Endothelial cell of umbilical vein (primary cell): ENCODE measurements at regions not wholly inside any gene's neighbourhood (a gene's known extent, or its start where the extent isn't known, plus 50 kb on each side); places are given as distances from the start of the nearest gene placed in this dataset.

Experiments used
- BruUV-seq: library from RNA; stranded (reverse); fragments of 400-500 nt; replicated peaks from 2 replicates; lab custom pipeline; 2021; lab: Mats Ljungman, UMichigan
- CTCF ChIA-PET: fragments of 300-600, 350-600 bp; sonication (Branson Sonifier 250); formaldehyde crosslinking; loops from one replicate; lab custom pipeline; 2021; ENCODE audit warnings: antibody characterized with exemption, inconsistent platforms; lab: Charles Lee
- POLR2A ChIA-PET: fragments of 300-600, 350-600 bp; sonication (Branson Sonifier 250); formaldehyde crosslinking; loops from one replicate; lab custom pipeline; 2021; ENCODE audit warnings: antibody characterized with exemption, inconsistent platforms; lab: Charles Lee
- DNase-seq: peaks from one replicate; pipeline ENCODE4 v3.0.0-alpha.2; 2011; ENCODE audit warnings: low read depth, low spot score
- FAIRE-seq: peaks from 2 replicates; lab custom pipeline; 2011; peaks lifted over from hg19 to GRCh38; lab: Jason Lieb, UNC
- H2AFZ ChIP-seq: 2 replicates; pipeline ENCODE4 v1.6.0; 2012; ENCODE audit warnings: low read depth, low read length, control low read depth, inconsistent platforms
- H3K27ac ChIP-seq: 2 replicates; pipeline ENCODE4 v1.5.1; 2011; ENCODE audit warnings: low read depth, mild to moderate bottlenecking, control low read depth, low read length, moderate library complexity; ENCODE audit not compliant: insufficient read depth
- H3K27me3 ChIP-seq, 2 experiments: 2 replicates each; pipeline versions ENCODE4 v1.6.0 to v1.6.1; 2011; ENCODE audit warnings: low read length in 2 of 2, mixed read lengths in 1 of 2; ENCODE audit not compliant: control insufficient read depth in 2 of 2, insufficient read depth in 2 of 2
- H3K36me3 ChIP-seq, 2 experiments: 2 replicates in 1 of 2; 3 replicates in 1 of 2; pipeline ENCODE4 v1.5.1; 2011; ENCODE audit warnings: low read length in 2 of 2, mild to moderate bottlenecking in 1 of 2, moderate library complexity in 1 of 2; ENCODE audit not compliant: control insufficient read depth in 2 of 2, insufficient read depth in 2 of 2; ENCODE audit errors: extremely low read depth in 1 of 2
- H3K4me1 ChIP-seq: 3 replicates; pipeline ENCODE4 v1.5.1; 2011; ENCODE audit warnings: mild to moderate bottlenecking, low read length; ENCODE audit not compliant: control insufficient read depth, insufficient read depth; ENCODE audit errors: extremely low read depth
- H3K4me2 ChIP-seq: 2 replicates; pipeline ENCODE4 v1.6.1; 2011; ENCODE audit warnings: low read length, control low read depth, mixed read lengths; ENCODE audit not compliant: insufficient read depth
- H3K4me3 ChIP-seq, 3 experiments: fragments of 200-600 bp in 1 of 3; sonication (generic), shearing (Covaris generic) in 1 of 3; replicated peaks in 1 of 3; 2 replicates each; pipeline ENCODE4 v1.5.1; 2011 to 2016; ENCODE audit warnings: control low read depth in 3 of 3, low read length in 3 of 3, mild to moderate bottlenecking in 2 of 3, inconsistent platforms in 1 of 3, low read depth in 1 of 3, moderate library complexity in 1 of 3; ENCODE audit not compliant: insufficient read depth in 1 of 3
- H3K79me2 ChIP-seq: 2 replicates; pipeline ENCODE4 v1.6.0; 2012; ENCODE audit warnings: low read length, inconsistent platforms; ENCODE audit not compliant: control insufficient read depth, insufficient read depth
- H3K9ac ChIP-seq: replicated peaks from 2 replicates; pipeline ENCODE3; 2011; ENCODE audit warnings: low read length, control low read depth; ENCODE audit not compliant: insufficient read depth; ENCODE audit errors: extremely low read depth
- H3K9me1 ChIP-seq: replicated peaks from 3 replicates; pipeline ENCODE4 v1.6.0; 2011; ENCODE audit warnings: mild to moderate bottlenecking, low read length; ENCODE audit not compliant: control insufficient read depth, insufficient read depth; ENCODE audit errors: extremely low read depth
- H3K9me3 ChIP-seq: replicated peaks from 2 replicates; pipeline ENCODE4 v1.5.1; 2012; ENCODE audit warnings: low read length, inconsistent platforms; ENCODE audit not compliant: control insufficient read depth, insufficient read depth
- H4K20me1 ChIP-seq: replicated peaks from 2 replicates; pipeline ENCODE3; 2011; ENCODE audit warnings: mild to moderate bottlenecking, low read length; ENCODE audit not compliant: control insufficient read depth, insufficient read depth; ENCODE audit errors: extremely low read depth
- EZH2 ChIP-seq: IDR thresholded peaks from 2 replicates; pipeline ENCODE4 v1.6.1; 2012; ENCODE audit warnings: borderline replicate concordance, low read depth, mild to moderate bottlenecking, moderate library complexity, low read length, inconsistent platforms; ENCODE audit not compliant: severe bottlenecking
- FOS ChIP-seq: IDR thresholded peaks from 2 replicates; pipeline ENCODE4 v1.6.1; 2011; ENCODE audit warnings: mild to moderate bottlenecking, low read length, moderate library complexity, borderline replicate concordance; ENCODE audit not compliant: insufficient read depth
- GATA2 ChIP-seq: IDR thresholded peaks from 2 replicates; pipeline ENCODE4 v1.7.0; 2011; ENCODE audit warnings: low read depth, mild to moderate bottlenecking, moderate library complexity, mixed read lengths, low read length; ENCODE audit not compliant: insufficient read length, insufficient read depth
- MYC ChIP-seq: IDR thresholded peaks from one replicate; pipeline ENCODE4 v1.6.1; 2011; ENCODE audit warnings: mild to moderate bottlenecking, low read depth, low read length
- POLR2AphosphoS5 ChIP-seq: IDR thresholded peaks from 2 replicates; pipeline ENCODE4 v1.6.1; 2012; ENCODE audit warnings: low read depth, mild to moderate bottlenecking, control low read depth, low read length, moderate library complexity; ENCODE audit not compliant: insufficient read depth
- dilution Hi-C: fragments of 300-500 bp; cut with MboI; formaldehyde crosslinking; loops from one replicate; pipeline ENCODE4 v1.15.0; 2019; ENCODE audit warnings: low sequenced_read_pairs; ENCODE audit not compliant: extremely low pct_ligation_motif_present
- intact Hi-C: fragments of 100-400 bp; cut with micrococcal nuclease; formaldehyde crosslinking; loops from one replicate; pipeline ENCODE4 v1.10.0; 2022
- TF ChIP-seq, protein P1 (sequence below): IDR thresholded peaks from 2 replicates; pipeline ENCODE4 v1.6.1; 2011; ENCODE audit not compliant: insufficient read depth, insufficient read length
- TF ChIP-seq, protein P2 (sequence below), 2 donors: IDR thresholded peaks; 1 replicate in 1 of 2; 2 replicates in 1 of 2; pipeline ENCODE4 v1.5.1; 2011; ENCODE audit warnings: low read length in 2 of 2, mild to moderate bottlenecking in 2 of 2, moderate library complexity in 2 of 2, control low read depth in 1 of 2, inconsistent platforms in 1 of 2, low read depth in 1 of 2; ENCODE audit not compliant: insufficient read depth in 1 of 2; ENCODE audit errors: extremely low read depth in 1 of 2

DNA sequence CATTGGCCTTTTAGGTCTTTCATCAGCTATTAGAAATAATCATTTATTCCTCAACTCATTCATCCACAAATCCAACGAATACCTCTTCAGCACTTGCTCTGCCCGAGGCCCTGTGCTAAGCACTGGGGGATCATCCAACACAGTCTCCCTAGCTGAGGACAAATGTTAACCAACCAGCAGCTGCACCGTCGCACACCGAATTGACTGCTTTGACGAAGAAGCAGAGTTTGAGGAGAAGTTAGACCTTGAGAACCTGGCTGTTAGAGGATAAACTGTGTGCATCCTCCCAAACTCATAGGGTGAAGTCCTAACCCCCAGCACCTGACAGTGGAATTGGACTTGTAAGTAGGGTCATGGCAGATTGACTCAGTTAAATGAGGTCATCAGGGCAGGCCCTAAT is 170.9 kb downstream of the USP12 start:
- dilution Hi-C loops (no loop called here), intact Hi-C loops (no loop called here)
- TF ChIP-seq GATA2 (no peak), POLR2AphosphoS5 (no peak), MYC (no peak)
- TF ChIP-seq, protein P1, sequence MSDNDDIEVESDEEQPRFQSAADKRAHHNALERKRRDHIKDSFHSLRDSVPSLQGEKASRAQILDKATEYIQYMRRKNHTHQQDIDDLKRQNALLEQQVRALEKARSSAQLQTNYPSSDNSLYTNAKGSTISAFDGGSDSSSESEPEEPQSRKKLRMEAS = no peak
- Histone ChIP-seq H2AFZ (no peak overlapping the region), H3K9me1 (no peaks in the 10 kb centered on the region), H3K27ac (no peak overlapping the region), H4K20me1 (no peaks in the 10 kb centered on the region), H3K4me1 (no peaks in the 10 kb centered on the region), H3K9me3 (no peaks in the 10 kb centered on the region), H3K79me2 (no peaks in the 10 kb centered on the region), H3K4me2 (no peak overlapping the region), H3K27me3 (peaks cover 13 to 23% of the 10 kb centered on the region in 2 experiments), H3K9ac (no peak overlapping the region), H3K4me3 (no peak overlapping the region), H3K36me3 (no peaks in the 10 kb centered on the region)
- no peak for DNase-seq
- no TSS peak for BruUV-seq
- POLR2A ChIA-PET = no interaction called here
- CTCF ChIA-PET = interaction anchor here (1.1 kb wide), 1 partner anchor 283 kb away, joined by 3 read pairs; no protein-coding TSS in a partner anchor
- no peak for FAIRE-seq

DNA sequence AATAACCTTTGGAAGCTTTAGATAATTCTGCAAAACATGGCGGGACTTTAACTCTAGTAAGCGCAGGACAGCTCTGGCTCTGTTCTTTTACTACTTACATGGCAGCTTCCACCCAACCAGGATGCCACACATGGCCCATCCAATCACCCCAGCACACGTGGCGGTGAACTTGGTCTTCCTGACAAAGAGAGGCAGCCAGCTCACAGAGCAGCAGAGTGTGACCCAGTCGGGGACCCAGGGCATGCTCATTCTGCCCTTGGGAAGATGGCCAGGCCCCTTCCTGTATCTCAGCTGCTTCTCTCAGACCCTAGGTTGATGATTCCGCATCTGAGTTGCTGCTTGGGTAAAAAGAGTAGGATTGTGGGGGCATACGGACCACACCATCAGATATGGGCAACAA is 172.1 kb downstream of the USP12 start:
- Histone ChIP-seq H3K9ac (no peak overlapping the region), H2AFZ (no peak overlapping the region), H3K79me2 (no peaks in the 10 kb centered on the region), H3K27me3 (peaks cover 13 to 23% of the 10 kb centered on the region in 2 experiments), H4K20me1 (no peaks in the 10 kb centered on the region), H3K4me3 (no peak overlapping the region), H3K4me2 (no peak overlapping the region), H3K36me3 (no peaks in the 10 kb centered on the region), H3K9me1 (no peaks in the 10 kb centered on the region), H3K4me1 (no peaks in the 10 kb centered on the region), H3K27ac (no peak overlapping the region), H3K9me3 (no peaks in the 10 kb centered on the region)
- intact Hi-C loops (no loop called here), dilution Hi-C loops (no loop called here)
- FAIRE-seq = no peak
- no peak for TF ChIP-seq FOS
- TF ChIP-seq, protein P2, sequence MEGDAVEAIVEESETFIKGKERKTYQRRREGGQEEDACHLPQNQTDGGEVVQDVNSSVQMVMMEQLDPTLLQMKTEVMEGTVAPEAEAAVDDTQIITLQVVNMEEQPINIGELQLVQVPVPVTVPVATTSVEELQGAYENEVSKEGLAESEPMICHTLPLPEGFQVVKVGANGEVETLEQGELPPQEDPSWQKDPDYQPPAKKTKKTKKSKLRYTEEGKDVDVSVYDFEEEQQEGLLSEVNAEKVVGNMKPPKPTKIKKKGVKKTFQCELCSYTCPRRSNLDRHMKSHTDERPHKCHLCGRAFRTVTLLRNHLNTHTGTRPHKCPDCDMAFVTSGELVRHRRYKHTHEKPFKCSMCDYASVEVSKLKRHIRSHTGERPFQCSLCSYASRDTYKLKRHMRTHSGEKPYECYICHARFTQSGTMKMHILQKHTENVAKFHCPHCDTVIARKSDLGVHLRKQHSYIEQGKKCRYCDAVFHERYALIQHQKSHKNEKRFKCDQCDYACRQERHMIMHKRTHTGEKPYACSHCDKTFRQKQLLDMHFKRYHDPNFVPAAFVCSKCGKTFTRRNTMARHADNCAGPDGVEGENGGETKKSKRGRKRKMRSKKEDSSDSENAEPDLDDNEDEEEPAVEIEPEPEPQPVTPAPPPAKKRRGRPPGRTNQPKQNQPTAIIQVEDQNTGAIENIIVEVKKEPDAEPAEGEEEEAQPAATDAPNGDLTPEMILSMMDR (IDR thresholded peaks at IDR 0.05; ENCODE audit: extremely low read depth in 1 of 2, insufficient read depth in 1 of 2, low read depth in 1 of 2, low read length in 2 of 2) = no peak
- no peak for TF ChIP-seq EZH2
- no TSS peak for BruUV-seq
- DNase-seq = no peak
- ChIA-PET POLR2A (no interaction called here), CTCF (no interaction called here)
